HG02678 (cell line): ENCODE measurements at regions not wholly inside any gene's neighbourhood (a gene's known extent, or its start where the extent isn't known, plus 50 kb on each side); places are given as distances from the start of the nearest gene placed in this dataset.
"Not testable (repeated sequence)": the region's sequence is repeated elsewhere in the genome, so short reads cannot be mapped to it uniquely, and the experiment has no call there.

ENCODE experiments used
- ATAC-seq: cut with Tn5 transposase; IDR thresholded peaks from one replicate; pipeline ENCODE4 v1.9.1; 2021; ENCODE audit warnings: mild to moderate bottlenecking, moderate library complexity; ENCODE audit not compliant: unreplicated experiment

- no peak for ATAC-seq
Measured at GRCh38 chr2:160583813-160584537, 90.4 kb upstream of the RBMS1 start.

- no peak for ATAC-seq
Measured at GRCh38 chr2:160584972-160585494, 91.4 kb upstream of the RBMS1 start.

- no peak for ATAC-seq
Measured at GRCh38 chr2:160590664-160591063, 97.1 kb upstream of the RBMS1 start.

GRCh38 chr2:160592401-160592800 is 98.8 kb upstream of the RBMS1 start:
- no peak for ATAC-seq

- no peak for ATAC-seq
Measured at GRCh38 chr2:160592993-160593392, 99.4 kb upstream of the RBMS1 start.

- no peak for ATAC-seq
Measured at GRCh38 chr2:160596441-160596840, 102.8 kb upstream of the RBMS1 start.

- ATAC-seq, result not testable (repeated sequence)
Measured at GRCh38 chr2:160600437-160600836, 106.8 kb upstream of the RBMS1 start.

- no peak for ATAC-seq
Measured at GRCh38 chr2:160602073-160602472, 108.5 kb upstream of the RBMS1 start.

GRCh38 chr2:160603771-160604510 is 110.3 kb upstream of the RBMS1 start:
- ATAC-seq, result no peak

- ATAC-seq, result no peak
Measured at GRCh38 chr2:160606341-160606740, 112.7 kb upstream of the RBMS1 start.

- ATAC-seq, result no peak
Measured at GRCh38 chr2:160608599-160608998, 115.0 kb upstream of the RBMS1 start.

GRCh38 chr2:160609346-160609745 is 115.7 kb upstream of the RBMS1 start:
- no peak for ATAC-seq

GRCh38 chr2:160610041-160610440 is 116.4 kb upstream of the RBMS1 start:
- ATAC-seq, result no peak

- ATAC-seq, result no peak
Measured at GRCh38 chr2:160612266-160612856, 118.8 kb upstream of the RBMS1 start.

GRCh38 chr2:160613466-160614153 is 120.0 kb upstream of the RBMS1 start:
- no peak for ATAC-seq

- ATAC-seq, result no peak
Measured at GRCh38 chr2:160614391-160614790, 120.8 kb upstream of the RBMS1 start.

- no peak for ATAC-seq
Measured at GRCh38 chr2:160615706-160616105, 122.1 kb upstream of the RBMS1 start.

- no peak for ATAC-seq
Measured at GRCh38 chr2:160616149-160616548, 122.5 kb upstream of the RBMS1 start.

GRCh38 chr2:160621748-160622147 is 128.1 kb upstream of the RBMS1 start:
- ATAC-seq, result no peak

- not testable (repeated sequence) for ATAC-seq
Measured at GRCh38 chr2:160628020-160628637, 134.5 kb upstream of the RBMS1 start.

- ATAC-seq, result no peak
Measured at GRCh38 chr2:160628811-160629210, 135.2 kb upstream of the RBMS1 start.
